ENCODE measurements at regions not wholly inside any gene's neighbourhood (a gene's known extent, or its start where the extent isn't known, plus 50 kb on each side); places are given as distances from the start of the nearest gene placed in this dataset.

DNA sequence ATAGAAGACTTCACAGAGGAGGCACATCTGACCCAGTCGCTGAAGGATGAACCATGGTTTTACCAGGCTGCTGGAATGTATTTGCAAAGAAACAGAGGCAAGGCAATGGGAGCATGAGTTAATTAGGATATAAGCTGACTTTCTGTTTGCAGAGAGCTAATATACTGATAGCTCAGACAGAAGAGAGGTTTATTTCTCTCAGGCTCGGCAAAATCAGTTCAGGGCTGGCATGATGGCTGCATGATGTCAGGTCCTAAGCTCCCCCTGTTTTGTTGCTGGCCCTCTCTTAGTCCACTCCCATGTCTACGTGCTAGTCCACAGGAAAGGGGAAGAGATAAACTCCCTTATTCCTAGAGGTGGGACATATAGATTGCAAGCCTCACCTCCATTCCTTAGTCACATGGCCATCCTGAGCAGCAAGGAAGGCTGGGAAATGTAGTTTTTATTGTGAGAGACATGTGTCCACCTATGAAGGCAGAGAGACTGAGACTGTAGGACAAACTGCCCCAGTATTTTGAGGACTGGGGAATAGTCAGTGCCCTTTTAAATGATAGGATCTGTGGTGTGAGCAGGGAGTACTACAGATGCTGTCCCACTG, 224.5 kb downstream of the VRK1 start:
- intact Hi-C loops (cut with DNase I), result no loop called here
- DNase-seq (ENCODE audit: extremely low spot score), result no peak
- Histone ChIP-seq H3K27me3 (peaks cover 0 to 19% (median 0%) of the 10 kb centered on the region in 4 donors), H3K4me3 (no peak overlapping the region), H3K9me3 (peaks cover 0 to 7% (median 2%) of the 10 kb centered on the region in 4 donors), H3K27ac (replicated peaks in 1 of 4) (no peak overlapping the region), H3K36me3 (no peaks in the 10 kb centered on the region), H3K4me1 (no peaks in the 10 kb centered on the region)
- 75% methylated on average over 3 of the region's 3 CpGs for WGBS
- TF ChIP-seq EP300 (IDR thresholded peaks at IDR 0.05), result no peak
- TF ChIP-seq POLR2AphosphoS5 (IDR thresholded peaks at IDR 0.05), result no peak
- no peak for TF ChIP-seq POLR2A (IDR thresholded peaks at IDR 0.05; ENCODE audit: low read depth)
- TF ChIP-seq, protein P1, sequence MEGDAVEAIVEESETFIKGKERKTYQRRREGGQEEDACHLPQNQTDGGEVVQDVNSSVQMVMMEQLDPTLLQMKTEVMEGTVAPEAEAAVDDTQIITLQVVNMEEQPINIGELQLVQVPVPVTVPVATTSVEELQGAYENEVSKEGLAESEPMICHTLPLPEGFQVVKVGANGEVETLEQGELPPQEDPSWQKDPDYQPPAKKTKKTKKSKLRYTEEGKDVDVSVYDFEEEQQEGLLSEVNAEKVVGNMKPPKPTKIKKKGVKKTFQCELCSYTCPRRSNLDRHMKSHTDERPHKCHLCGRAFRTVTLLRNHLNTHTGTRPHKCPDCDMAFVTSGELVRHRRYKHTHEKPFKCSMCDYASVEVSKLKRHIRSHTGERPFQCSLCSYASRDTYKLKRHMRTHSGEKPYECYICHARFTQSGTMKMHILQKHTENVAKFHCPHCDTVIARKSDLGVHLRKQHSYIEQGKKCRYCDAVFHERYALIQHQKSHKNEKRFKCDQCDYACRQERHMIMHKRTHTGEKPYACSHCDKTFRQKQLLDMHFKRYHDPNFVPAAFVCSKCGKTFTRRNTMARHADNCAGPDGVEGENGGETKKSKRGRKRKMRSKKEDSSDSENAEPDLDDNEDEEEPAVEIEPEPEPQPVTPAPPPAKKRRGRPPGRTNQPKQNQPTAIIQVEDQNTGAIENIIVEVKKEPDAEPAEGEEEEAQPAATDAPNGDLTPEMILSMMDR (IDR thresholded peaks at IDR 0.05), result no peak

DNA sequence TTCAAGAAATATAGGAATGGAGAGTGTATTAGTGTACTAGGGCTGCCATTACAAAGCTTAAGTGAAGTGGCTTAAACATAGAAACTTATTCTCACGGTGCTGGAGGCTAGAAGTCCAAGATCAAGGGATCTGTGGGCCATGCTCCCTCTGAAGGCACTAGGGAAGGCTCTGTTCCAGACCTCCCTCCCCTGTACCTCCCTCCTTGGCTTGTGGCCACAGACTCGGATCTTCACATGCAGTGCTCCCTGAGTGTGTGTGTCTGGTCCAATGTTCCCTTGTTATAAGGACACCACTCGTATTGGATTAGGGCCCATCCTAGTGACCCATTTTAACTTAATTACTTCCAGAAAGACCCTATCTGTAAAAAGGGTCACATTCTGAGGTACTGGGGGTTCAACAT, 225.6 kb downstream of the VRK1 start:
- H3K27ac ChIP-seq (replicated peaks in 1 of 4), result no peak overlapping the region
- no peak for TF ChIP-seq POLR2A (IDR thresholded peaks at IDR 0.05; ENCODE audit: low read depth)
- TF ChIP-seq, protein P1 (IDR thresholded peaks at IDR 0.05), result no peak
- no peaks in the 10 kb centered on the region for H3K36me3 ChIP-seq
- no peak for DNase-seq (ENCODE audit: extremely low spot score)
- WGBS, result 52% methylated on average over 3 of the region's 3 CpGs
- peaks cover 0 to 19% (median 0%) of the 10 kb centered on the region in 4 donors for H3K27me3 ChIP-seq
- intact Hi-C loops (cut with DNase I), result no loop called here
- peaks cover 0 to 2% (median under 1%) of the 10 kb centered on the region in 4 donors for H3K9me3 ChIP-seq
- no peaks in the 10 kb centered on the region for H3K4me1 ChIP-seq
- H3K4me3 ChIP-seq, result no peak overlapping the region

DNA sequence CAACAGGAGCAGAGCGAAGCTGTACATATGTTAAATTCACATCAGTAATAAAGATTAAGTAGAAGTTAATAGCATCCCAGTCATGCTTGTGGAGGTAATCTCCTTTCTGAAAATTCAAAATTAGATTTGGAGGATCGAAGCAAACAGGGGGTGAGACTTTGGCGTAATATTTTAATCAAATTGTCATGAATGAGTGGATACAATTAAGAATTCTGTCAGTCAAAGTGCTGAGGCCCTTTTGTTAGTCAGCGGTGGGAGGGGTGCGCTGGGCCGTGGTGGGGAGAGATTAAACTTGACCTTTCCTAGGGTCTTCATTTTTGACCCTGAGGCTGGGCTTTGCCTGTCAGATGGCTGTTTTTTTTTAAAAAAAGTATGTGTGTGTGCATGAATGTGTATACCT, 226.7 kb downstream of the VRK1 start:
- H3K27ac ChIP-seq (replicated peaks in 1 of 4), result no peak overlapping the region
- no peaks in the 10 kb centered on the region for H3K9me3 ChIP-seq
- no peak overlapping the region for H3K4me3 ChIP-seq
- intact Hi-C loops (cut with DNase I), result no loop called here
- H3K4me1 ChIP-seq, result no peaks in the 10 kb centered on the region
- no peak for TF ChIP-seq EP300 (IDR thresholded peaks at IDR 0.05)
- no peak for TF ChIP-seq POLR2A (IDR thresholded peaks at IDR 0.05; ENCODE audit: low read depth)
- TF ChIP-seq POLR2AphosphoS5 (IDR thresholded peaks at IDR 0.05), result no peak
- TF ChIP-seq, protein P1 (IDR thresholded peaks at IDR 0.05), result no peak
- no peak for DNase-seq (ENCODE audit: extremely low spot score)
- H3K27me3 ChIP-seq, result peaks cover 0 to 19% (median 0%) of the 10 kb centered on the region in 4 donors
- no peaks in the 10 kb centered on the region for H3K36me3 ChIP-seq
- 85% methylated on average over 6 of the region's 6 CpGs for WGBS

DNA sequence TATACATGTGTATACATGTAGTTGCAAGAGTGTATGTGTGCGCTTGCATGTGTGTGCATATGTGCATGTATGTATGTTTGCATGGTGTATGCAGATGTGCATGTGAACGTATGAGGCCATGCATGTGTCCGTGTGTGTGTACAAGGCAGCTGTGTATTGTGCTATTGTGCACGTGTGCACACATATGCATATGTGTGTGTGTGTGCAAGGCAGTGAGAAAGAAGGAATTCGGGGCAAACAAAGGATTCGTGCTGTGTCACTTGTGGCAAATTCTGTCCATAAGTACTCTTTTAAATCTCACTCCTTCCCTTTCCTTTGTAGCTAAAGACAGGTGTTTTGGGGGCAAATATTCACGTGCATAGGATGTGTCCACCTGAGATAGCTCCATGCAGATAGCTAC, 227.1 kb downstream of the VRK1 start:
- no peaks in the 10 kb centered on the region for H3K4me1 ChIP-seq
- no peaks in the 10 kb centered on the region for H3K36me3 ChIP-seq
- TF ChIP-seq EP300 (IDR thresholded peaks at IDR 0.05) (no peak), POLR2AphosphoS5 (IDR thresholded peaks at IDR 0.05) (no peak), POLR2A (IDR thresholded peaks at IDR 0.05; ENCODE audit: low read depth) (no peak)
- TF ChIP-seq, protein P1 (IDR thresholded peaks at IDR 0.05), result no peak
- intact Hi-C loops (cut with DNase I), result no loop called here
- H3K4me3 ChIP-seq, result no peak overlapping the region
- no peak for DNase-seq (ENCODE audit: extremely low spot score)
- H3K9me3 ChIP-seq, result no peaks in the 10 kb centered on the region
- 77% methylated on average over 7 of the region's 7 CpGs for WGBS
- peaks cover 0 to 19% (median 0%) of the 10 kb centered on the region in 4 donors for H3K27me3 ChIP-seq
- no peak overlapping the region for H3K27ac ChIP-seq (replicated peaks in 1 of 4)

DNA sequence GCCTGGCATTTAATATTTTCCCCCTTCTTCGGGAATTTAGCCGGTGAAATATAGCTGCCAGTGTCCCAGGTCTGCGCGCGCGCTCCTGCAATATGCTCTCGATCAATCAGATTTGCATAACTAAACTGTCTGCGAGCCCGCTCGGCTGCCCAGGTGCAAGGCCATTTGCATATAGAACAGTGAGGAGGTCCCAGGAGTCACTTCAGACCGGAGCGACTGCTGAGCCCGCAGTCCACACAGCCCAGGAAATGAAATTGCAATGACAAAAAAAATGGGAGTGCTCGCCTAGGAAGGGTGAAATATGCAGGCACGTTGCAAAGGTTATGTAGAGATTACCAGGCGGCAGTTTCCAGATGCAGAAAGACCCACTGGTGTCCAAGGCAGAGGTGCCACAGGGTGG, 228.5 kb downstream of the VRK1 start:
- H3K27ac ChIP-seq (replicated peaks in 1 of 4), result no peak overlapping the region
- intact Hi-C loops (cut with DNase I), result no loop called here
- H3K27me3 ChIP-seq, result peaks cover 0 to 19% (median 0%) of the 10 kb centered on the region in 4 donors
- 33% methylated on average over 16 of the region's 16 CpGs for WGBS
- no peak for DNase-seq (ENCODE audit: extremely low spot score)
- H3K4me1 ChIP-seq, result no peaks in the 10 kb centered on the region
- TF ChIP-seq EP300 (IDR thresholded peaks at IDR 0.05) (no peak), POLR2AphosphoS5 (IDR thresholded peaks at IDR 0.05) (no peak), POLR2A (IDR thresholded peaks at IDR 0.05; ENCODE audit: low read depth) (no peak)
- TF ChIP-seq, protein P1 (IDR thresholded peaks at IDR 0.05), result no peak
- no peak overlapping the region for H3K4me3 ChIP-seq
- H3K9me3 ChIP-seq, result no peaks in the 10 kb centered on the region
- H3K36me3 ChIP-seq, result no peaks in the 10 kb centered on the region
